ENCODE measurements at regions not wholly inside any gene's neighbourhood (a gene's known extent, or its start where the extent isn't known, plus 50 kb on each side); places are given as distances from the start of the nearest gene placed in this dataset.

DNA sequence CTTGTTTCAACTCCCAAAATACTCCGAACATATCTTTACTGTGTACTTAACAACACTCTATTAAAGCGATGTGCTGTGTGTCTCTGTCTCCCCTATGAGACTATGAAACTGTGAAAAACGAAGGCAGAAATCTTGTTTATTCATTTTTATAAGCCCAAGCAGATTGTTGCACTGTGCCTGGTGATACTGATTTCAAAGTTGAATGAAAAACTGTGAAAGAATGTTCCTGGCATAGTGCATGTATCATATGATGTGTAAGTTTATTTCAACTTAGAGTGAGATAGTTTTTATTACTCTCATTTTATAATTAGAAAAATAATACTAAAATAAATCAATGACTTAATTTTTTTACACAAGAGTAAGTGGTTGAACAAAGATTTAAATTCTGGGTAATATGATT is 471.9 kb upstream of the PCDH15 start:
- Histone ChIP-seq H2AK5ac (ENCODE audit: low read depth, low read length) (no peak overlapping the region), H4K8ac (ENCODE audit: extremely low read depth, insufficient read depth, low read length) (no peak overlapping the region), H2BK15ac (ENCODE audit: low read length) (no peak overlapping the region), H4K5ac (ENCODE audit: insufficient read length, low read depth, low read length) (no peak overlapping the region), H3K9ac (replicated peaks in 1 of 4; ENCODE audit: extremely low read depth in 1 of 4, low read depth in 3 of 4, low read length in 3 of 4) (no peak overlapping the region), H3K4me3 (ENCODE audit: extremely low read depth in 1 of 4, insufficient read depth in 2 of 4, low read depth in 3 of 4, low read length in 4 of 4) (no peak overlapping the region), H2BK120ac (replicated peaks; ENCODE audit: low read depth, low read length) (no peak overlapping the region), H2BK20ac (ENCODE audit: low read length) (no peak overlapping the region), H2BK12ac (ENCODE audit: low read depth, low read length) (no peak overlapping the region), H4K91ac (replicated peaks; ENCODE audit: insufficient read length, low read length) (no peak overlapping the region), H4K20me1 (replicated peaks in 1 of 2; ENCODE audit: control insufficient read depth in 1 of 2, insufficient read depth in 2 of 2, low read length in 2 of 2) (no peaks in the 10 kb centered on the region), H3K4ac (replicated peaks; ENCODE audit: insufficient read length, low read depth, low read length) (no peak overlapping the region), H3K27me3 (replicated peaks in 1 of 4; ENCODE audit: control insufficient read depth in 3 of 4, extremely low read depth in 1 of 4, insufficient read depth in 3 of 4, low read length in 3 of 4) (no peaks in the 10 kb centered on the region), H3K4me2 (ENCODE audit: insufficient read depth in 1 of 2, low read depth in 2 of 2, low read length in 2 of 2) (no peak overlapping the region), H3K27ac (ENCODE audit: low read depth, low read length) (no peak overlapping the region), H3K18ac (ENCODE audit: extremely low read depth, low read length) (no peak overlapping the region), H2BK5ac (ENCODE audit: low read depth, low read length) (no peak overlapping the region), H3K56ac (replicated peaks; ENCODE audit: insufficient read length, low read depth, low read length) (no peak overlapping the region), H3K14ac (ENCODE audit: insufficient read length) (no peak overlapping the region), H3K4me1 (replicated peaks in 1 of 4; ENCODE audit: control insufficient read depth in 3 of 4, insufficient read depth in 4 of 4, low read length in 3 of 4) (no peaks in the 10 kb centered on the region), H3K79me1 (ENCODE audit: low read depth, low read length) (no peaks in the 10 kb centered on the region), H3K9me3 (ENCODE audit: insufficient read depth in 2 of 2, low read depth in 1 of 2, low read length in 1 of 2) (no peaks in the 10 kb centered on the region), H3K23me2 (ENCODE audit: low read depth, low read length) (no peaks in the 10 kb centered on the region), H3K36me3 (ENCODE audit: control insufficient read depth in 2 of 4, insufficient read depth in 4 of 4, low read length in 3 of 4) (no peaks in the 10 kb centered on the region), H3K23ac (ENCODE audit: insufficient read length) (no peak overlapping the region), H2AFZ (ENCODE audit: low read length) (no peak overlapping the region), H3K79me2 (ENCODE audit: control insufficient read depth in 1 of 2, insufficient read depth in 2 of 2, low read length in 2 of 2) (no peaks in the 10 kb centered on the region)
- POLR2A ChIA-PET (ENCODE audit: partially characterized antibody), result no interaction called here
- FAIRE-seq (no peak), DNase-seq (ENCODE audit: low read depth in 1 of 2, low spot score in 2 of 2) (no peak)
- 93% methylated on average over 3 of the region's 3 CpGs; no CpG with 5 or more reads in 1 of the 2 experiments for WGBS, 2 experiments (ENCODE audit: extremely low coverage in 1 of 2, insufficient coverage in 1 of 2, insufficient read length in 1 of 2, insufficient replicate concordance in 2 of 2, low coverage in 1 of 2, low lambda C conversion rate in 2 of 2, missing lambda C conversion rate in 1 of 2)
- CTCF ChIA-PET (ENCODE audit: partially characterized antibody), result interaction anchor here (2.2 kb wide), 1 partner anchor 9 kb away, joined by 7 read pairs; no protein-coding TSS in a partner anchor
- TF ChIP-seq, protein P1, sequence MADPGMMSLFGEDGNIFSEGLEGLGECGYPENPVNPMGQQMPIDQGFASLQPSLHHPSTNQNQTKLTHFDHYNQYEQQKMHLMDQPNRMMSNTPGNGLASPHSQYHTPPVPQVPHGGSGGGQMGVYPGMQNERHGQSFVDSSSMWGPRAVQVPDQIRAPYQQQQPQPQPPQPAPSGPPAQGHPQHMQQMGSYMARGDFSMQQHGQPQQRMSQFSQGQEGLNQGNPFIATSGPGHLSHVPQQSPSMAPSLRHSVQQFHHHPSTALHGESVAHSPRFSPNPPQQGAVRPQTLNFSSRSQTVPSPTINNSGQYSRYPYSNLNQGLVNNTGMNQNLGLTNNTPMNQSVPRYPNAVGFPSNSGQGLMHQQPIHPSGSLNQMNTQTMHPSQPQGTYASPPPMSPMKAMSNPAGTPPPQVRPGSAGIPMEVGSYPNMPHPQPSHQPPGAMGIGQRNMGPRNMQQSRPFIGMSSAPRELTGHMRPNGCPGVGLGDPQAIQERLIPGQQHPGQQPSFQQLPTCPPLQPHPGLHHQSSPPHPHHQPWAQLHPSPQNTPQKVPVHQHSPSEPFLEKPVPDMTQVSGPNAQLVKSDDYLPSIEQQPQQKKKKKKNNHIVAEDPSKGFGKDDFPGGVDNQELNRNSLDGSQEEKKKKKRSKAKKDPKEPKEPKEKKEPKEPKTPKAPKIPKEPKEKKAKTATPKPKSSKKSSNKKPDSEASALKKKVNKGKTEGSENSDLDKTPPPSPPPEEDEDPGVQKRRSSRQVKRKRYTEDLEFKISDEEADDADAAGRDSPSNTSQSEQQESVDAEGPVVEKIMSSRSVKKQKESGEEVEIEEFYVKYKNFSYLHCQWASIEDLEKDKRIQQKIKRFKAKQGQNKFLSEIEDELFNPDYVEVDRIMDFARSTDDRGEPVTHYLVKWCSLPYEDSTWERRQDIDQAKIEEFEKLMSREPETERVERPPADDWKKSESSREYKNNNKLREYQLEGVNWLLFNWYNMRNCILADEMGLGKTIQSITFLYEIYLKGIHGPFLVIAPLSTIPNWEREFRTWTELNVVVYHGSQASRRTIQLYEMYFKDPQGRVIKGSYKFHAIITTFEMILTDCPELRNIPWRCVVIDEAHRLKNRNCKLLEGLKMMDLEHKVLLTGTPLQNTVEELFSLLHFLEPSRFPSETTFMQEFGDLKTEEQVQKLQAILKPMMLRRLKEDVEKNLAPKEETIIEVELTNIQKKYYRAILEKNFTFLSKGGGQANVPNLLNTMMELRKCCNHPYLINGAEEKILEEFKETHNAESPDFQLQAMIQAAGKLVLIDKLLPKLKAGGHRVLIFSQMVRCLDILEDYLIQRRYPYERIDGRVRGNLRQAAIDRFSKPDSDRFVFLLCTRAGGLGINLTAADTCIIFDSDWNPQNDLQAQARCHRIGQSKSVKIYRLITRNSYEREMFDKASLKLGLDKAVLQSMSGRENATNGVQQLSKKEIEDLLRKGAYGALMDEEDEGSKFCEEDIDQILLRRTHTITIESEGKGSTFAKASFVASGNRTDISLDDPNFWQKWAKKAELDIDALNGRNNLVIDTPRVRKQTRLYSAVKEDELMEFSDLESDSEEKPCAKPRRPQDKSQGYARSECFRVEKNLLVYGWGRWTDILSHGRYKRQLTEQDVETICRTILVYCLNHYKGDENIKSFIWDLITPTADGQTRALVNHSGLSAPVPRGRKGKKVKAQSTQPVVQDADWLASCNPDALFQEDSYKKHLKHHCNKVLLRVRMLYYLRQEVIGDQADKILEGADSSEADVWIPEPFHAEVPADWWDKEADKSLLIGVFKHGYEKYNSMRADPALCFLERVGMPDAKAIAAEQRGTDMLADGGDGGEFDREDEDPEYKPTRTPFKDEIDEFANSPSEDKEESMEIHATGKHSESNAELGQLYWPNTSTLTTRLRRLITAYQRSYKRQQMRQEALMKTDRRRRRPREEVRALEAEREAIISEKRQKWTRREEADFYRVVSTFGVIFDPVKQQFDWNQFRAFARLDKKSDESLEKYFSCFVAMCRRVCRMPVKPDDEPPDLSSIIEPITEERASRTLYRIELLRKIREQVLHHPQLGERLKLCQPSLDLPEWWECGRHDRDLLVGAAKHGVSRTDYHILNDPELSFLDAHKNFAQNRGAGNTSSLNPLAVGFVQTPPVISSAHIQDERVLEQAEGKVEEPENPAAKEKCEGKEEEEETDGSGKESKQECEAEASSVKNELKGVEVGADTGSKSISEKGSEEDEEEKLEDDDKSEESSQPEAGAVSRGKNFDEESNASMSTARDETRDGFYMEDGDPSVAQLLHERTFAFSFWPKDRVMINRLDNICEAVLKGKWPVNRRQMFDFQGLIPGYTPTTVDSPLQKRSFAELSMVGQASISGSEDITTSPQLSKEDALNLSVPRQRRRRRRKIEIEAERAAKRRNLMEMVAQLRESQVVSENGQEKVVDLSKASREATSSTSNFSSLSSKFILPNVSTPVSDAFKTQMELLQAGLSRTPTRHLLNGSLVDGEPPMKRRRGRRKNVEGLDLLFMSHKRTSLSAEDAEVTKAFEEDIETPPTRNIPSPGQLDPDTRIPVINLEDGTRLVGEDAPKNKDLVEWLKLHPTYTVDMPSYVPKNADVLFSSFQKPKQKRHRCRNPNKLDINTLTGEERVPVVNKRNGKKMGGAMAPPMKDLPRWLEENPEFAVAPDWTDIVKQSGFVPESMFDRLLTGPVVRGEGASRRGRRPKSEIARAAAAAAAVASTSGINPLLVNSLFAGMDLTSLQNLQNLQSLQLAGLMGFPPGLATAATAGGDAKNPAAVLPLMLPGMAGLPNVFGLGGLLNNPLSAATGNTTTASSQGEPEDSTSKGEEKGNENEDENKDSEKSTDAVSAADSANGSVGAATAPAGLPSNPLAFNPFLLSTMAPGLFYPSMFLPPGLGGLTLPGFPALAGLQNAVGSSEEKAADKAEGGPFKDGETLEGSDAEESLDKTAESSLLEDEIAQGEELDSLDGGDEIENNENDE (IDR thresholded peaks at IDR 0.05; ENCODE audit: insufficient replicate concordance, low read length), result no peak

All from H1 (cell line).